ENCODE measurements at regions not wholly inside any gene's neighbourhood (a gene's known extent, or its start where the extent isn't known, plus 50 kb on each side); places are given as distances from the start of the nearest gene placed in this dataset.
"Not testable (repeated sequence)": the region's sequence is repeated elsewhere in the genome, so short reads cannot be mapped to it uniquely, and the experiment has no call there.

GRCh38 chr14:45972416-45972815 is 679.2 kb downstream of the RPL10L start:
- DNase-seq: no peak

GRCh38 chr14:45970621-45971020 is 681.0 kb downstream of the RPL10L start:
- no peak for DNase-seq

DNA sequence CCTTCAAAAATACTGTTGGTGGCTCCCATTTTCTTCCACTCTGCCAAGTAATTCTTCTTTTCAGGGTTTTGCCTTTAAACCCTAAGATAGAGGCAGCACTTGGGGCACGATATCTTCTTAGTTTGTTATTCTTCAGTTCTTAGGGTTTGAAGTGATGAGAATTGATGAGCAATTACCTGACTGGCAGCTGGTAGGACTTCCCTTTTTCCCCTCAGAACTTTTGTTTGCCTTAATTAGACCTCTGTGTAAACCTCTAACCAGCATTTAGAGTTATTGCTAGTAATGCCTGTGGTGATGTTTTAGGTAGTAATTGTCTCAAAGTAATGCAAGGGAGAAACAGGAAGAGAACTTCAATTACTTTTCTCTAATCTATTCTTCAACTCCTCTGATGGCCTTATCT is 683.5 kb downstream of the RPL10L start:
- no peak for DNase-seq

- no peak for DNase-seq
These were observed 696.5 kb upstream of the MIS18BP1 start for GRCh38 chr14:45949479-45949878.

DNA sequence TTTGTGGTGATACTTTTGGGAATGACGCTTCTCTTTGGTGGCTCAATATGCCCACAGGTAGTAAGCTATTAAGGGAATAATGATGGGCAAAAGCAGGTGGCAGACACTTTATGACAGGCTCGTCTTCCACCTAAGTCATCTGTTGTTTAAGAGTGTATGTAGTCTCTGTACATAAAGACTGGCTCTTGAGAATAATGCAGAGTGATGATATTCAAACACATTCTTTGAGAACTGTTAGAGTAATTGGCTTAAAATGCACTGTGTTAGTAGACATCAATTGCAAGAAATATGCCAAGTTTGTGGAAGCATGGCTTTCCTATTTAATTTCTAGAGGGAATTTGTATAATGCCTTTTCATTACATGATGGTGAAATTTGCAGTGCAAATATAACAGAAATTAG is 694.8 kb upstream of the MIS18BP1 start:
- no peak for DNase-seq

DNA sequence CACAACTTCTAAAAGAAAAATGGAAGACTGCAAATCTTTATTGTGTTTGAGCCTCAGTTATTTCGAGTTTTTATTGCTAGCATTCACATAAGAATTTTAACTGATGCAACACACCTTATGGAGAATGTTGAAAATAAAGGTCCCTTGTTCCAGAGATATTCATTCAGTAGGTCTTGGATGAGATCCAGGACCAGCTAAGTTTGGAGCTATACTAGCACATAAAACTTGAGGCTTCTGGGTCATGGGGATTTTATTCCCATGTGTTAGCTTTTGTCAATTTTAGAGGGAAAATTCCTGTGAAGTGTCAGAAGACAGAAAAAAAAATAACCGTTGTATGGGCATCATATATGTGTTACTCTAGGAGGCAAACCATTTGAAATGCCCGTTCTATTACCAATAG is 693.2 kb upstream of the MIS18BP1 start:
- DNase-seq: no peak

- no peak for DNase-seq
These were observed 687.3 kb upstream of the MIS18BP1 start for GRCh38 chr14:45940318-45940717.

DNA sequence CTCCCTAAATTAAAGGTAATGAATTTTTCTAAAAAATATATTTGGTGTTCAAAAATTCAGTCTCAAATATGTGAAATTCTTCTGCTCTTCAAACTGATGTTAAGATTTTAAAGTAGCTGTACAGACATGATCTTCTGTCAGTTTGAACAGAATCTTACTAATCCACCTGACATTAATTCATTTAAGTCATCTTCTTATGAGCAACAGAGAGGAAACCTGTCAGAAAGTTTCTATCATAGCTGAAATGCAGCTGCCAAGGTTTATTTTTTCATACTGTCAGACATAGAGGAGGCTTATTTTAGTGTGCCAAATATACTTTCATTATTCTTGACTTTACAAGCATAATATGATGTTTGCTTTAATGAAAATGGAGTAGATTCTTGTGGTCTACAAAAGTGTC is 686.6 kb upstream of the MIS18BP1 start:
- DNase-seq: no peak

- DNase-seq: not testable (repeated sequence)
These were observed 667.0 kb upstream of the MIS18BP1 start for GRCh38 chr14:45919995-45920394.

GRCh38 chr14:45916340-45916953 is 663.4 kb upstream of the MIS18BP1 start:
- DNase-seq: no peak

DNA sequence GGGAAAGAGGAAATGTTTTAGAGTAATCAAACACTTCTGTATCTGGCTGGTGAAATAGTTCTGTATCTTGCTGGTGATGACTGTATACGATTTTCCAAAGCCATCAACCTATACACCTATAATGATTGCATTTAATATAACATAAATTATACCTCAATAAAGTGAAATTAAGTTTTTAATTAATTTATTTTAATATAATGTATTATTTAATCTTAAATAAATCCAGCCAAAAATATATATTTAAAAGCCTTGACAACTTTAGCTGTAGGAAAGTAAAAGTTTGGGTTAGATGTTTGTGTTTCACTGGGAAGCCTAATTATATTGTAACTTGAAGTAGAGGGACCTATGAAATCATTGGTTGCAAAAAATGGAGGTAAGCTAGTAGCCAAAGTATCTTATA is 654.8 kb upstream of the MIS18BP1 start:
- no peak for DNase-seq

DNA sequence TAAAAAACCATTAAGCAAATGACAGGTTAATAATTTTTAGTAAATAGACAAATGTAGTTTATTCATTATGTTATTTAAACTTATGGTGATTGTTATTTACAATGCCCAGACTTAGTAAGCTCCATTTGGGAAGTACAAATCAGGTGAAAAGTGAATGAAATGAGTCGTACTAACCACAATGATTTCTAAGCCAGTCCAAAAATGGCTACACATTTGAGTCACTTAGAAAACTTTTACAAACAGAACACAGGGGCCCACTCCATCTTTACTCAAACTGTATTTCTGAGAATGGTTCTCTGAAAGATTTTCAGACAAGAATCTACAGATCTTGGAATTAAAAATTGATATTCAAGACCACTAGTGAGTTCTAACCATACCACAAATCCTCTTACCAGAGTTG is 653.3 kb upstream of the MIS18BP1 start:
- DNase-seq: no peak

GRCh38 chr14:45905672-45906071 is 652.7 kb upstream of the MIS18BP1 start:
- no peak for DNase-seq

DNA sequence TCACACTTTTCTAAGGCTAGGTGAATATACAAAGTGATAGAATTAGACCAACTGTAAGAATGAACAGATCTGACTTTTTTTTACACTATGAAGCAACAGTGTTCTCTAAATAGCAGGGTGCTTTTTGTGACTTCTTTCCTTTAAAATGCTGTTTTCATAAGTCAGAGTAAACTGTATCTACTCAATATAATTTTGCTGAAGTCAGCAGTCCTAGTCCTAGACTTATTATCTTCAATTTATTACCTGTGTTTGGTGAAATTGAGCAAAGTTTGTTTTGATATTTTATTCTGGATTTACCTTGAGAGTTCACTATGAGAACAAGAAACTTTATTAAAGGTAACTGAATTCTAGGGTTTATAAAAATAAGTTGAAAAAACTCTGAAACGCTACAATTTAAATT is 651.3 kb upstream of the MIS18BP1 start:
- DNase-seq: no peak

DNA sequence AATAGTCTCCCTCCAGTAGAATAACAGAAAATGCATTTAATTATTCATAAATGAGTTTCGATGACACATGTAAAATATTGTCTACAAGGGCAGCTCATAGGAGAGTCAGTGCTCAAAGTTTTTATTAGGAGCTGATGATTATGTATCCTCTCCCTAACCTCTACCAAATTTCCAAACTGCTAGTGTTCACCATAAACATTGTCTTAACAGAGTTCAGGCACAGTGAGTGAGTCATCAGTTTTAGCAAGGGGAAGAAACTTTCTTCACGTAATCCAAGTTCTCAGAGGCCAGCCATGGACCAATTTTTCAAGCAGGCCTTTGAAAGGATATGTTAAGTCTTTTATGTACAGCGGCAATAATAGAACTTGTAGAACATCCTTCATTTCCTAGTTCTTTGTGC is 649.2 kb upstream of the MIS18BP1 start:
- no peak for DNase-seq

GRCh38 chr14:45897439-45897838 is 644.4 kb upstream of the MIS18BP1 start:
- DNase-seq: no peak

- DNase-seq: no peak
These were observed 640.1 kb upstream of the MIS18BP1 start for GRCh38 chr14:45893127-45893526.

GRCh38 chr14:45891417-45892080 is 638.5 kb upstream of the MIS18BP1 start:
- no peak for DNase-seq

DNA sequence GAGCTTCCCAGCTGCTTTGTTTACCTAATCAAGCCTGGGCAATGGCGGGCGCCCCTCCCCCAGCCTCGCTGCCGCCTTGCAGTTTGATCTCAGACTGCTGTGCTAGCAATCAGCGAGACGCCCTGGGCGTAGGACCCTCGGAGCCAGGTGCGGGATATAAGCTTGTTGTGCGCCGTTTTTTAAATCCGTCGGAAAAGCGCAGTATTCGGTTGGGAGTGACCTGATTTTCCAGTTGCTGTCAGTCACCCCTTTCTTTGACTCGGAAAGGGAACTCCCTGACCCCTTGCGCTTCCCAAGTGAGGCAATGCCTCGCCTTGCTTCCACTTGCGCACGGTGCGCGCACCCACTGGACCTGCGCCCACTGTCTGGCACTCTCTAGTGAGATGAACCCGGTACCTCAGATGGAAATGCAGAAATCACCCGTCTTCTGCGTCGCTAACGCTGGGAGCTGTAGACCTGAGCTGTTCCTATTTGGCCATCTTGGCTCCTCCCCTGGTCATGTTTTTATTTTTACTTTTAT is 635.8 kb upstream of the MIS18BP1 start:
- not testable (repeated sequence) for DNase-seq

GRCh38 chr14:45877981-45878380 is 625.0 kb upstream of the MIS18BP1 start:
- DNase-seq: no peak

GRCh38 chr14:45868863-45869262 is 615.9 kb upstream of the MIS18BP1 start:
- no peak for DNase-seq

DNA sequence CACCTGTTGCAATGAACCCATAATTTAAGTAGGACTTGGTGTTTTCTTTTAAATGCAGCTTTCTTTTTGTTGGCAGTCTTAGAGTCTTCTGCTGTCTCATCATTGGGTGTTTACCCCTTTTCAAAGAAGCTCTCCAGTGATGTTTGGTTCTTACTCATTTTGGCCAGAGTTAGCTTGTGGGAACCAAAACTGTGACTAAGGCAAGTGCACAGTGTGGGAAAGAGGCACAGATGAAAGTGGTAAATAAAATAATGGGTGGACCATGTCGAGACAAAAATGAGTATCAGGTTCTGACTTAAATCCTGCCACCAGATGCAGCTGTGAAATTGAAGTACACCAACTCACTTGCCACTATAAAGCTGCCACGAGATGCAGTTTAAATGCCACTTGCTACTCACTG is 615.4 kb upstream of the MIS18BP1 start:
- DNase-seq: no peak

GRCh38 chr14:45867046-45867894 is 614.3 kb upstream of the MIS18BP1 start:
- DNase-seq: no peak

GRCh38 chr14:45838597-45838996 is 585.6 kb upstream of the MIS18BP1 start:
- no peak for DNase-seq
